ENCODE measurements at regions not wholly inside any gene's neighbourhood (a gene's known extent, or its start where the extent isn't known, plus 50 kb on each side); places are given as distances from the start of the nearest gene placed in this dataset.

DNA sequence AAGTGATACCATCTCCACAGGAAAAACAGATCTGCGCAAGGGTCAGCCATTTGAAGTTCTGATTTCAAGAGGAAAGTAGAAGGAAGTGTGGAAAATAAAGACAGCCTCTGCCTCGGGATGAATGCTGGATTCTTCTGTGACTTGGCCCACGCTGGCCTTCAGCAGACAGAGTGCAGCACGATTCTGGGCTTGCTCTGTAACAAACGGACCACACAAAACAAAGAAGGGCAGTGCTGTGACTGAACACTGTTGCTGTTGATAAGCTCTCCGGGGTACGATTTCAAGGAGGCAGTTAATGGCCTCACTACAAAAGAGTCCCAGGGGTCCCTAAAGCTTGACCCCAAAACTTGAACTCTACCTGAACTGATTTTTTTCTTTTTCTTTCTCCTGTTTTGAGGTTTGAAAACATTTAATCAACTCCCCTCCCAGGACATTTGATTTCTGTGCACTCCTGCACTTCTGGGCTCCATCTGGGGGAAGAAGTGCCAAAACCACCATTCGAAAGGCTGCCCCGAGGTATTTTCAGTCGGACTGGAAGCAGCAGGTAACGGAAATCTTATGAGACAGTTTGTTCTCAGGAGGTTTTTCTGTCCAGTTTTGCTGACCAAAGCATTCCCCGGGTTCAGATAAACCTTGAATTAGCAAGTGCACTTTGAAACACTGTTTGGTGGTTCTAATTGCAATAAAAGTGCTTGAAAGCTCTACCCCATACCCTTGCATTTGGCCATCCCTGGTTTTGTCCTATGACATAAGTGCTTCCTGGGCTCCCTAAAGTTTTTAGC, 189.6 kb downstream of the MYLK4 start:
- TF ChIP-seq, protein P1, sequence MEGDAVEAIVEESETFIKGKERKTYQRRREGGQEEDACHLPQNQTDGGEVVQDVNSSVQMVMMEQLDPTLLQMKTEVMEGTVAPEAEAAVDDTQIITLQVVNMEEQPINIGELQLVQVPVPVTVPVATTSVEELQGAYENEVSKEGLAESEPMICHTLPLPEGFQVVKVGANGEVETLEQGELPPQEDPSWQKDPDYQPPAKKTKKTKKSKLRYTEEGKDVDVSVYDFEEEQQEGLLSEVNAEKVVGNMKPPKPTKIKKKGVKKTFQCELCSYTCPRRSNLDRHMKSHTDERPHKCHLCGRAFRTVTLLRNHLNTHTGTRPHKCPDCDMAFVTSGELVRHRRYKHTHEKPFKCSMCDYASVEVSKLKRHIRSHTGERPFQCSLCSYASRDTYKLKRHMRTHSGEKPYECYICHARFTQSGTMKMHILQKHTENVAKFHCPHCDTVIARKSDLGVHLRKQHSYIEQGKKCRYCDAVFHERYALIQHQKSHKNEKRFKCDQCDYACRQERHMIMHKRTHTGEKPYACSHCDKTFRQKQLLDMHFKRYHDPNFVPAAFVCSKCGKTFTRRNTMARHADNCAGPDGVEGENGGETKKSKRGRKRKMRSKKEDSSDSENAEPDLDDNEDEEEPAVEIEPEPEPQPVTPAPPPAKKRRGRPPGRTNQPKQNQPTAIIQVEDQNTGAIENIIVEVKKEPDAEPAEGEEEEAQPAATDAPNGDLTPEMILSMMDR (IDR thresholded peaks at IDR 0.05): no peak
- no peak for TF ChIP-seq POLR2AphosphoS5 (IDR thresholded peaks at IDR 0.05)
- TF ChIP-seq POLR2A (IDR thresholded peaks at IDR 0.05): no peak
